ENCODE measurements at regions not wholly inside any gene's neighbourhood (a gene's known extent, or its start where the extent isn't known, plus 50 kb on each side); places are given as distances from the start of the nearest gene placed in this dataset.

DNA sequence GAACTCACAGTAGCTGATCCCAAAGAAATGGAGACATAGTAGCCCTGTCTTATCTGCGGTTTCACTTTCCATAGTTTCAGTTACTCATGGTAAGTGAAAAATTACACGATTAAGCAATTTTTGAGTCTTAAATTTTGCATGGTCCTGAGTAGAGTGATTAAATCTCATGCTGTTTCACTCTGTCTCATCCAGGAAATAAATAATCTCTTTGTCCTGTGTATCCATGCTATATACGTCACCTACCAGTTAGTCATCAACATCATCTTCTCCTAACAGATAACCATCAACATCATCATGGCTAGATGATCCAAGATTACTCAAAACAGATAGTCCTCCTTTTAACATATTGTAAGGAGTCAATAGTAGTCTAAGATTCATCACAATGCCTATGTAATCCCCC lies 1589.3 kb downstream of the BRINP3 start:
- TF ChIP-seq CTCF (IDR thresholded peaks at IDR 0.05) (no peak), POLR2A (IDR thresholded peaks at IDR 0.05) (no peak)

All from right lobe of liver (tissue), 4 donors.